AG20443 (cell line): ENCODE measurements at regions not wholly inside any gene's neighbourhood (a gene's known extent, or its start where the extent isn't known, plus 50 kb on each side); places are given as distances from the start of the nearest gene placed in this dataset.
"Not testable (repeated sequence)": the region's sequence is repeated elsewhere in the genome, so short reads cannot be mapped to it uniquely, and the experiment has no call there.

Source experiments
- DNase-seq: peaks from one replicate; pipeline ENCODE4 v3.0.0; 2012; ENCODE audit warnings: low spot score, mixed read lengths

- DNase-seq: no peak
Measured at GRCh38 chr12:46518729-46519128, 146.2 kb upstream of the SLC38A2 start.

- DNase-seq: no peak
Measured at GRCh38 chr12:46518169-46518568, 145.6 kb upstream of the SLC38A2 start.

DNA sequence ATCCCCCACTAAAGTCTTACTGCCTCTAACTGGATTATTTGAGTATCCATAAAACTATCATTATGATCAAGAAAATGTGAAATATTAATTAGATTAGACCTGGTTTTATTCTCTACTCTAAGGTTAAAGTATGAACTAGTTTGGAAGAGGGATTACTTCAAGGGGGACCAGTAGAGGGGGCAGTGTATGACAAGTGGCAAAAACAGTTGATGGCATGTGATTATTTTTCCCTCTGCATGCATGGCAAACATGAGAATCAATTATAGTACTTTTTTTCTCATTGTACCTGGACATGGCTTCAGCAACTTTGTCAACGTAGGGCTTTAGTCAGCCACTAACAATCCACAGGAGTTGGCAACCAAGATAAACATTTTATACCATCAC is 145.0 kb upstream of the SLC38A2 start:
- no peak for DNase-seq

DNA sequence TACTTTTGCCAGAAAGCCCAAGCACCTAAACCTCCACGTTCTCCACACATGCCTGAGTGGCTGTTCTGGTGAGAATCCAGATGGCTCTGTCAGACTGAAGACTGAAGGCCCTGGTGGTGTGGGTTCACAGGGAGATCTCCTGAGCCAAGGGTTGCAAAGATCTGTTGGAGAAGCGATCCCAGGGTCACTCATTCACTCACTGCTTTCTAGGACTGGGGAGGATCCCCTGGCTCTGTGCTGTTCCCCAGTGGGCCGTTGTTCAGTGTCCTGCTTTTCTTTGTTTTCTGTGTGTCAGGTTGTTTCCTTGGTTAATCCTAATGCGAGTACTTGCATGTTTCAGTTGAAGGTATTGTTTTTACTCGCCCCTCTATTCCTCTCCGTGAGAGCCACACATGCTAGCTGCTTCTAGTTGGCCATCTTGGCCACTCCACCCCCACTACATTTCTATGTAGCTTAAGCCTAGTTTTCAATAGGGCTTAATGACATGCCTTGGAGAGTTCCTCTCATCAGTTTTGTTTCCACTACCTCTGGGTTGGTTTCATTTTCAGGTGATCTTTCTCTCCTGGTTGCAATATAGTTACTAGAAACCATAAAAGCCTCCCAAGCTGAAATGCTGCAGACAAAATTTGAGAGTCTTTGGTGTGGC is 144.5 kb upstream of the SLC38A2 start:
- DNase-seq: no peak

- DNase-seq: no peak
Measured at GRCh38 chr12:46516238-46516932, 143.8 kb upstream of the SLC38A2 start.

- no peak for DNase-seq
Measured at GRCh38 chr12:46515829-46516228, 143.3 kb upstream of the SLC38A2 start.

DNA sequence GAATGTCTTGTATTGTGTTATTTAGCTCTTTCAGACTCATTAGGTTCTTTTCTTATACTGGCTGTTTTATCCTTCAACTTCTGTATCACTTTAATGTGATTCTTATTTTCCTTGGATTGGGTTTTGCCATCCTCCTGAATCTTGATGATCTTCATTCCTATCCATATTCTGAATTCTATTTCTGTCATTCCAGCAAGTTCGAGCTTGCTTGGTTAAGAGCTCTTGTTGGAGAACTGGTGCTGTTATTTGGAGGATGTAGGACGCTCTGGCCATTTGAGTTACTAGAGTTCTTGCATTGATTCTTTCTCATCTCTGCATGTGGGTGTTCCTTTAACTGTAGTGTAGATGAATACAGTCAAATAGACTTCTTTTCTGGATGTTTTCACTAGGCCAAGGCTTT is 142.3 kb upstream of the SLC38A2 start:
- no peak for DNase-seq

DNA sequence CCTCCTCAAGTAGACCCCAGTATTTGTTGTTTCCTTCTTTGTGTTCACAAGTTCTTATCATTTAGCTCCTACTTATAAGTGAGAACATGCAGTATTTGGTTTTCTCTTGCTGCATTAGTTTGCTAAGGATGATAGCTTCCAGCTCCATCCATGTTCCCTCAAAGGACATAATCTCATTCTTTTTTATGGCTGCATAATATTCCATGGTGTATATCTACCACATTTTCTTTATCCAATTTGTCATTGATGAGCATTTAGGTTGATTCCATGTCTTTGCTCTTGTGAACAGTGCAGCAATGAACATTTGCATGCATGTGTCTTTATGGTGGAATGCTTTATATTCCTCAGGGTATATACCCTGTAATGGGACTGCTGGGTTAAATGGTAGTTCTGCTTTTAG is 137.7 kb upstream of the SLC38A2 start:
- not testable (repeated sequence) for DNase-seq

DNA sequence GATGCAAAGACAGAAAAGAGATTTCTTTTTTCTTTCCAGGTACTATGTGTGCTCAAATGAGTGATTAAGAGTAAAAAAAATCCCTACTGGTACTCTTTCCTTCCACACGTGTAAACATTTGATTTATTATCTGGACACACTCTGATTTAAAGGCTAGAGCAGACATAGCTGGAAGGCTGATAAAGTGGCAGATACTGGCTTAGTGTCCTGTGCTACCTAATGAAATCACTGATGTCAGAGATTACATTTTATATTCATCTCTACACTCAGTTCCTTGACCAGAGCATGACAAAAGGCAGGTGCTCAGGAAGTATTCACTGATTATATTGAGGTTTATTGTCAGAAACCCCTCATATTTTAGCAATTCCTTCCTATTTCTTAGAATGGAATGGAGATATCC is 136.6 kb upstream of the SLC38A2 start:
- no peak for DNase-seq

GRCh38 chr12:46508651-46509050 is 136.1 kb upstream of the SLC38A2 start:
- DNase-seq: no peak

DNA sequence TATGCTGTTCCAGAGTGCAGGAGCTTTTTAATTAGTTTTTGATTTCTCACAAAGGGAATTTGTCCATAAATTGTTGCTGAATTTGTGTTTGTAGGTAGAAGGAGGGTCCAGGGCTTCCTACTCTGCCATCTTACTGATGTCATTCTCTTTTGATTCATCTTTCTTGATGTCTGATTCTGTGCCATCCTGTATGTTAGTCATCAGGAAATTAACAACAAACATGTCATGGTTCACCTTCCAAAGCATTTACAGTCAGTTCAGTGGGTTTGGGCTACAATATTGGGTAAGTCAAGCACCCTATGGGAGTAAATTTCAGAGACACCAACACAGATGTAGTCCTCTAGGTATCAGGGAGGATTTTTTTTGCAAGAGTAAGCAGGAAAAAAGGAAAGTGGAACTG is 135.2 kb upstream of the SLC38A2 start:
- DNase-seq: no peak

GRCh38 chr12:46506961-46507360 is 134.4 kb upstream of the SLC38A2 start:
- no peak for DNase-seq

GRCh38 chr12:46506198-46506597 is 133.6 kb upstream of the SLC38A2 start:
- no peak for DNase-seq

- DNase-seq: no peak
Measured at GRCh38 chr12:46504494-46504893, 131.9 kb upstream of the SLC38A2 start.

DNA sequence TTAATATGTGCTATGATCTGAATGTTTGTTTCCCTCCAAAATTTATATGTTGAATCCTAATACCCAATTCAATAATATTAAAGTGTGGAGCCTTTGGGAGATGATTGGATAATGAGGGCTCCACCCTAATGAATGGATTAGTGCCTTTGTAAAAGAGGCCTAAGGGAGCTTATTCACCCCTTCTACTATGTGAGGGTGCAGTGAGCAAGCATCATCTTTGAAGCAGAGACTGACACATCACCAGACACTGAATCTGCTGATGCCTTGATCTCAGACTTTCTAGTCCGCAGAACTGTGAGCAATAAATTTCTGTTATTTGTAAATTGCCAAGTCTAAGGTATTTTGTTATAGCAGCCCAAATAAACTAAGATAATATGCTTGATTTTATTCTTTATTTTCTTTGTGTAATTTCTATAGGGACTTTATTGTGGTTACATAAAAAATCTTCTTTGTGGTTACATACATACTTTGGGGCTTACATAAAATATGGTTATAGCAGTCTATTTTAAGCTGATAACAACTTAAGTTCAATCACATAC is 131.1 kb upstream of the SLC38A2 start:
- no peak for DNase-seq

- DNase-seq: no peak
Measured at GRCh38 chr12:46500673-46501072, 128.1 kb upstream of the SLC38A2 start.

- DNase-seq: no peak
Measured at GRCh38 chr12:46499901-46500300, 127.3 kb upstream of the SLC38A2 start.

DNA sequence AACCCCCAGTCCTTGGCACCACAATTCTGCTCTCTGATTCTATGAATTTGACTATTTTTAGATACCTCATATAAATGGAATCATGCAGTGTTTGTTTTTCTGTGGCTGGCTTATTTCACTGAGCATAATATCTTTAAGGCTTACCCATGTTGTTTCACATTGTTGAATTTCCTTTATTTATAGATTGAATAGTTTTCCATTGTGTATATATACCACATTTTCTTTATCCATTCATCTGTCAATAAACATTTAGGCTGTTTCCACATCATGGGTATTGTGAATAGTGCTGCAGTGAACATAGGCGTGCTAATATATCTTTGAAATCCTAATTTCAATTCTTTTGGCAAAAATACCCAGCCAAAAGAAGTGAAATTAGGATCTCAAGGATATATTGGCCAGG is 126.7 kb upstream of the SLC38A2 start:
- DNase-seq: no peak

DNA sequence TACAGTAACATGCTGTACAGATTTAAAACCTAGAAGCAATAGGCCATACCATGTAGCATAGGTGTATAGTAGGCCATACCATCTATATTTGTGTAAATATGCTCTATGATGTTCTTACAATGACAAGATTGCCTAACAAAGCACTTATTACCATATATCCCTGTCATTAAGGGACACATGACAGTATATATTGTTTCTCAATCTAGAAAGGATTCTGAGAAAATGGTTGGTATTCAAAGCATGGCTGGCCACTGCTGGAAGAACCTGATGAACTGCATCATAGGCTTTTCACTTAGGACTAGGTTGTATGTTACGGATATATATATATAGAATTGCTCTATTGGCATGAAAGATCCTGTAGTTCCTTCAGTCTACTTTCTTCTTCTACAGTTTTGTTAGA is 125.2 kb upstream of the SLC38A2 start:
- DNase-seq: no peak

DNA sequence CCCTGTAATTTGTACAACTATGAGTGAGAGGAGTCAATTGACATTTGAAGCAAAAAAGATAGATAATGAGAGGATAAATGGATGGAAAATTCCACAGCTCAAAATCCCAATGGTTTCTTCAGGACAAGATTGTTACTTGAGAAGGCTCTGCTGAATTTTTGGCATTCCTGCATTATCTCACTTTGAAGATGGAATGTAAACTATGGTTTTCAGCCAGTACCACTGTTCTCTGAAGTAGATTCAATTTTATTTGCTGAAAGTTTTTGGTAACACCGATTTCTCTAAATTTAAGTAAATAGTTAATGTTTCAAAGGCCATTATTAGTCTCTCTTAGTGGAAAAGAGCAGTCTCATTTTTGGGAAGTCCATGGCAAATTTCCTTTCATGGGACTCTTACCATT is 121.9 kb upstream of the SLC38A2 start:
- DNase-seq: peak; percentile 69

DNA sequence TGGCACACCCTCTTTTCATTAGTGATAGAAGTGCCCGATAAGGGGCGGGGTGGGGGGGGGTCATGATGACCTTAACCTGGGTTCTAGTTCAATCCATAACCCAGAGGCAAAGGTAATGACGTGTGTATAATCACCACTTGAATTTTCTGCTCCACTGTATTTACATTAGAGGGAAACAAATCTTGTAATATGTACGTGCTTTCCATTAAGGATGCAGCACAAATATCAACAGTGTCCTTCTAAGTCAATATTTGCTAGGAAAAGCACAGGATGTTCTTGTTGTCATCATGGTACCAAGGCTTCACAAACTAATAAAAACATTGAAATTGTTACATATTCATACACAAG is 121.2 kb upstream of the SLC38A2 start:
- DNase-seq: no peak

GRCh38 chr12:46493150-46493833 is 120.7 kb upstream of the SLC38A2 start:
- DNase-seq: no peak

- DNase-seq: peak; percentile 29
Measured at GRCh38 chr12:46492471-46493085, 120.0 kb upstream of the SLC38A2 start.
